Fibroblast of skin of back (primary cell): ENCODE measurements at regions not wholly inside any gene's neighbourhood (a gene's known extent, or its start where the extent isn't known, plus 50 kb on each side); places are given as distances from the start of the nearest gene placed in this dataset.
A peak's percentile ranks its signal among the peaks of the same experiment; 100 is the strongest.

Source experiments
- DNase-seq: peaks from one replicate; pipeline ENCODE4 v3.0.0-alpha.2; 2013

GRCh38 chr13:82675024-82675423, 1207.2 kb downstream of the SLITRK1 start:
- DNase-seq, result no peak

GRCh38 chr13:82674546-82674945, 1207.7 kb downstream of the SLITRK1 start:
- no peak for DNase-seq

DNA sequence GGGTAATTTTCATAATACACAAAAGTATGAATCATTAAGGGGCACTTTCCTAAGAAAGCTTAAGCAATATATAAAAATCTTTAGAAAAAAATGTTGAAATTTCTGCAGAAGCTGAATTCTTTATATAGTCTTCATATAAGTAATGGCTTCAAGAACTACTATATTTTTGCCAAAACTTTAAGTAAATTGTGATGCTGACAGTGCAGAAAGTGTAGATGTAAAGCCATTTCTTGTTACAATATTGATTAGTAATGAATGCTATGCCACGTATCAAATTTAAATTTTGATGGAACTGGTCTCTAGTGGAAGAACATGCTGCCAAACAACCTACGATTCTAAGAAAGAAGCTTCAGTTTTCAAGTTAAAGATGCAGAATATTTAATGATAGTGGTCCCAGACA, 1210.0 kb downstream of the SLITRK1 start:
- DNase-seq, result no peak

DNA sequence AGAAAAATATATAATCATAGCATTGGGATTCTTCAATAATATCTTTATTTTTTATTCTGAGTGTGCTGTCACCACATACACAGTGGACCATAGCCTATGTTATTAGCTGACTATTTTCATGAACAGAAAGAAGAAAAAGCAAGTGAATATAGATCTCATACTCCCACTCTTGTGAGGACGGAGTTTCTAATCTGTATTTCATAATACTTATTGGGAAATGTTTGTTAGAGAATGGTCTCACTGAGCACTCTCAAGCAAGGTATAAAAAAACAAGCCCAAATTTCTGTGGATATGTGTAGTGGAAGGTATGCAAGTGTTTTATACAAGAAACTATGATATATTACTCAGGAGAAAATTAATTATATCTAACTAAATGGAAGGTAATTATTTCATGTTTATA, 1218.1 kb downstream of the SLITRK1 start:
- DNase-seq, result no peak

GRCh38 chr13:82661126-82661525, 1221.1 kb downstream of the SLITRK1 start:
- no peak for DNase-seq

DNA sequence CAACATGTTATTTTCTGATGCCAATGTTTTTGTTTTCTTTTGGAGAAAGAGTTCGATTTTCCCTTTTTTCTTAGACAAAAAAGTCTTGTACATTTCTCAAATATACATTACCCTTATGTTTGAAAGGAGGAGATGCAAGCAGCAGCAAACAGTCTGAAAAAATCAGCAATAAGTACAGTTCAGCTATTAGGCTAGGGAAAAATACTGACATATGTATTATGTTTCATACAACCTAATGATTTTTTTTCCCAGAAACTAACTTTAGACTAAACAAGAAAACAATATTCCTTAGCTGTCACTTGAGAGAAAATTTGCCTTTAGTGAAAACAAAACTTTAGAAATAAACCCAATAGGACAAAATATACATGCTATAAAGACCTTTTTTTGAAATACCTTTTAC, 1223.5 kb downstream of the SLITRK1 start:
- no peak for DNase-seq

GRCh38 chr13:82657471-82657870, 1224.8 kb downstream of the SLITRK1 start:
- DNase-seq, result no peak

GRCh38 chr13:82654861-82655855, 1227.1 kb downstream of the SLITRK1 start:
- DNase-seq, result peak; percentile 84

DNA sequence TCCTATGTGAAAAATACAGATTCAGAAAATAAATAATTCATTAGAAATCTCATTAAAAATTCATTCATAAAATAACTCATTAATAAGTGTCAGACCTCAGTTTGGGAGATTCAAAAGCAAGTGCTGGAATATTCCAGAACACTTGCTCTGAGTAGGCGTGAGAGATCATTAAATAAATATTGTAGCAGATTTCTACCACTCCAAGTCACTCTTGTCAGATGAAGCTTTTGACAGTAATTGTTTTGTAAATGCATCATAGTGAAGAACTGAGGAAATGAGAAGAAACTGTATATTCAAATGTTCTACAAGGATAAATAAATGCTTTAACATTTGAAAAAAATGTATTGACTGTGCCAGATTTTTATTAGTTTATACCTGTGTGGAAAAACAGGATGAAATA, 1228.1 kb downstream of the SLITRK1 start:
- DNase-seq, result no peak

DNA sequence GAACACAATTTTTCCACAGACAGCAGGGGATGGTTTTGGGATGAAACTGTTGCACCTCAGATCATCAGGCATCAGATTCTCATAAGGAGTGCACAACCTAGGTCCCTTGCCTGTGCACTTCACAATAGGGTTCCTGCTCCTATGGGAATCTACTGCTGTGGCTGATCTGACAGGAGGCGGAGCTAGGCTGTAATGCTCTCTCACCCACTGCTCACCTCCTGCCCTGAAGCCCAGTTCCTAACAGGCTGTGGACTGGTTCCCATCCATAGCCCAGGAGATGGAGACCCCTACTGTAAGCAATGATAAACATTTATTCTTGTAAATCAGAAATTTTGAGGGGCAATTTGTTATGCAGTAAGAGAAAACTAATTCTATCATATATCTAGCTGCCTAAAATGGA, 1234.7 kb downstream of the SLITRK1 start:
- DNase-seq, result no peak

- DNase-seq, result no peak
These were observed 1246.2 kb downstream of the SLITRK1 start for GRCh38 chr13:82636119-82636518.

- no peak for DNase-seq
These were observed 1247.3 kb downstream of the SLITRK1 start for GRCh38 chr13:82634946-82635345.

DNA sequence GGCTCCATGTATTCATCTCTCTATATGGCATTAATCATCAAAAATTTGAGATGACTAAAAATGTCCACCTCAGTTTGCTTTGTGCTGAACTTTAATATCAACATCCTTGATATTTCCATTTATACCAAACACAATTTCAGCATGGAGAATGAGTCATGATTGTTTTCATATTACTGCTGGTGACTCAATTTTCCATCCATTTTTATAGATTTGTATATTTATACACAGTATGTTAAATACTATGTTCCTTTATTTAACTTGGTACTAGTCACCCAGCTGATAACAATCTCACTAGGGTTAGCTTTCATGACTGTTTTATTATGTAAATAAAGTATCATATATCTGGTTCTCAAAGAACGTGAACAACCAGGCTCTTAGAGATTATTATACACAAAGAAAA, 1255.1 kb downstream of the SLITRK1 start:
- DNase-seq, result peak; percentile 79

- no peak for DNase-seq
These were observed 1256.6 kb downstream of the SLITRK1 start for GRCh38 chr13:82625717-82626116.

DNA sequence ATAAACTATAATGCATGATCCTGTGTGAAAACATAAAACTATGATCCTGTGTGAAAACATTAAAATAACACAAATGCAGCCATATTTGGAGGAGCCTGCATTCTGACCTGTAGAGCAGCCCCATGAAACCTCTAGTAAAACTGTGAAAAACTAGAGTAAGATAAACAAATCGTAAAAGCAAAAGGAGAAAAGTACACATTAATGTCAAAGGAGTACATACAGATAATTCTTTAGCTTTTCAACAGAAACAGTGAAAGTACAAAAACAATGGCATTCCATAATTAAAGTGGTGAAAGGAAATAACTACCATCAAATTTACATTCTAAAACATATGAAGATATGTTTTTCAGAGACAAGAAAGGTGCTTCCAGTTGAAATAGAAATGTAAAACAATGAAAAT, 1267.2 kb downstream of the SLITRK1 start:
- no peak for DNase-seq

DNA sequence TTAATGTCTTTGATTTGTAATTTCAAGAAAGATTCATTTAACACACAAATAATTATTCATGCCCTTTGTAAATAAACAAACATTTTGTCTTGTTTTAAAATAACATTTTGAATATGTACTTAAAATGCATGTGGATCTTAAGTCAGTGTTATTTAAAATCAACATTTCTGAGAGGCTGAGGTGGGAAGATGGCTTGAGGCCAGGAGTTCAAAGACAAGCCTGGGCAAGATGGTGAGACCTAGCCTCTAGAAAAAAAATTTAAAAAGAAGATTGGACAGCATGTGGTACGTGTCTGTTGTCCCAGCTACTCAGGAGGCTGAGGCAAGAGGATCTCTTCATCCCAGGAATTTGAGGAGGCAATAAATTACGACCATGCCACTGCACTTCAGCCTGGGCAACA, 1268.2 kb downstream of the SLITRK1 start:
- no peak for DNase-seq

GRCh38 chr13:82606008-82606407, 1276.3 kb downstream of the SLITRK1 start:
- no peak for DNase-seq

- DNase-seq, result no peak
These were observed 1284.5 kb downstream of the SLITRK1 start for GRCh38 chr13:82597747-82598146.

- DNase-seq, result no peak
These were observed 1289.0 kb downstream of the SLITRK1 start for GRCh38 chr13:82593239-82593638.

DNA sequence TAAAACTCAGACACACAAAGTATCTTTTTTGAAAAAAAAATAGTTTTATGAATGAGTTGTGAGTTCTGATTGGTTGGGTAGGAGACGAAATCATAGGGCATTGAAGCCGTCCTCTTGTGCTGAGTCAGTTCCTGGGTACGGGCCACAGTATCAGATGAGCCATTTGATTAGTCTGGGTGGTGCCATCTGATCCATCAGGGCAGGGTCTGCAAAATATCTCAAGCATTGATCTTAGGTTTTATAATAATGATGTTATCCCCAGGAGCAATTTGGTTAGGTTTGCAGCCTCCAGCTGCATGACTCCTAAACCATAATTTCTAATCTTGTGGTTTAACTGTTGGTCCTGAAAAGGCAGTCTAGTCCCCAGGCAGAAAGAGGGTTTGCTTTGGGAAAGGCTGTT, 1310.6 kb downstream of the SLITRK1 start:
- no peak for DNase-seq

GRCh38 chr13:82569581-82569980, 1312.7 kb downstream of the SLITRK1 start:
- DNase-seq, result peak; percentile 50

DNA sequence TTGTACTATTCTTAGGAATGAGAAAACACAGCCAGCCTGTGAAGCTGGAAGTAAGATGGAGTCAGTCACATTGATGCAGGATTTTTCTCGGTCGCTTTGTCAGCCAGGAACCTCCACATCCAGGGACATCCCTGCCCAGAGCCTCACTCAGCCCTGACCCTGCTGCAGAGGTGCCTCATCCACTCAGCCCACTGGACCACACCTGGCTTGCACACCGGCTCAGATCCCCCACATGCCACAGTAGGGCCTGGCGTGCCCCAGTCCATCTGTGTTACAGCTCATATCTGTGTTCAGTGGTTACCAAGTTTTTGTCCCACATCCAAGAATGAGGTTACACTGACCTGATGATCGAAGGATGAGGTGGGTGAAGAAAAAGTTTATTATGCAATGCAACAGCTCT, 1315.4 kb downstream of the SLITRK1 start:
- DNase-seq, result no peak

DNA sequence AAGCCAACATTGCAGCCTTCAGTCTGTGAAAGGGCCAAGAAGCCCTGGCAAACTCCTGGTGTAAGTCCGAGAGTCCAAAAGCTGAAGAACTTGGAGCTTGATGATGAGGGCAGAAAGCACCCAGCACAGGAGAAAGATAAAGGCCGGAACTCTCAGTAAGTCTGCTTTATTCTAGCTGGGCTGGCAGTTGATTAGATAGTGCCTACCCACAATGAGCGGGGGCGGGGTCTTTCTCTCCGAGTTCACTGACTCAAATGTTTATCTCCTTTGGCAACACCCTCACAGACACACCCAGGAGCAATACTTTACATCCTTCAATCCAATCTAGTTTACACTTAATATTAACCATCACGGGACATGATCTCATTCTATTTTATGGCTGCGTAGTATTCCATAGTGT, 1317.1 kb downstream of the SLITRK1 start:
- no peak for DNase-seq

DNA sequence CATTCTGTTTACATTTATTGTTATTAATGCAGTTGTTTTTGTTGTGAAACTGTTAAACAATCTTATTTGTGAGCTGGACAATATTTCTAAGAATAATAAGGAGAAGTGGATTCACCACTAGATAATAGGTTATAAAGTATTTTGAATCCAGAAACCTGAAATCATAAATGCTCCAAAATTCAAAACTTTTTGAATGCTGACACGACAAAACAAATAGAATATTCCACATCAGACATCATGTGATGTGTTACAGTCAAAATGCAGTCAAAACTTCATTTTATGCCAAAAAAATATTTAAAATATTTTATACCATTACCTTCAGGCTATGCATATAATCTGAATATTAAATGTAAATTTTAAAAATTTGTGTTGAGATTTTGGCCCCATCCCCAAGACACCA, 1321.4 kb downstream of the SLITRK1 start:
- DNase-seq, result no peak

DNA sequence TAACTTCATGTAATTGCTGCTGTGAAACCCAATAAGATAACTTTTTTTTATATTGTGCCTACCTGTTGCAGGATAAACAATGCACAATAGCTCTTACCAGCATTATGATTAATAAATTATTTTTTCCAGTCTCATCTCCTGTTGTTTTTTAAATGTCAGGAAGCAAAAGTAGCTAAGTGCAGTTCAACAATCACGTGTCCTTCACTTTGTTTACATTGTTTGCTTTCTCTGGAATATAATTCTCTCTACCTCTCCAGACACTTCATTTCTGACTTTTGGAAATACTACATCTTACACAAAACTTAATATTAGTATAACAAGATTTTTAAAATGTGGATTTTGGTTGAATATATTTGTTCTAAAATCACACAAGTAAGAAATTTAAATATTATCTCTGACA, 1359.4 kb downstream of the SLITRK1 start:
- DNase-seq, result no peak
